Spinal cord (tissue), 9 donors: ENCODE measurements at regions not wholly inside any gene's neighbourhood (a gene's known extent, or its start where the extent isn't known, plus 50 kb on each side); places are given as distances from the start of the nearest gene placed in this dataset.
"Not testable (repeated sequence)": the region's sequence is repeated elsewhere in the genome, so short reads cannot be mapped to it uniquely, and the experiment has no call there.

Experiments used
- DNase-seq, 6 donors: peaks; one replicate each; pipeline versions ENCODE4 v3.0.0 to v3.0.0-alpha.2; 2013 to 2015; ENCODE audit warnings: low spot score in 6 of 6, low read depth in 4 of 6
- H3K27ac ChIP-seq: one replicate; pipeline ENCODE4 v1.5.1; 2013; ENCODE audit warnings: low read depth, low read length, control low read depth
- H3K27me3 ChIP-seq: one replicate; pipeline ENCODE4 v1.6.1; 2013; ENCODE audit warnings: low read length; ENCODE audit not compliant: control insufficient read depth, insufficient read depth
- H3K36me3 ChIP-seq: one replicate; pipeline ENCODE4 v1.6.1; 2013; ENCODE audit warnings: low read length; ENCODE audit not compliant: control insufficient read depth, insufficient read depth
- H3K4me1 ChIP-seq: one replicate; pipeline ENCODE4 v1.6.1; 2013; ENCODE audit warnings: low read length; ENCODE audit not compliant: control insufficient read depth, insufficient read depth
- H3K4me3 ChIP-seq: one replicate; pipeline ENCODE4 v1.5.1; 2013; ENCODE audit warnings: low read depth, low read length, control low read depth
- H3K9me3 ChIP-seq: one replicate; pipeline ENCODE4 v1.6.1; 2013; ENCODE audit warnings: low read length; ENCODE audit not compliant: control insufficient read depth, insufficient read depth
- WGBS: methylation state at CpG from one replicate; pipeline ENCODE4 v1.1.5; 2013; ENCODE audit warnings: missing lambda C conversion rate; ENCODE audit not compliant: insufficient coverage; 5-methylcytosine and 5-hydroxymethylcytosine counted together
- donor health status: healthy.

GRCh38 chr10:111316722-111317212, 239.9 kb downstream of the ADRA2A start:
- Histone ChIP-seq H3K9me3 (no peaks in the 10 kb centered on the region), H3K4me3 (no peak overlapping the region), H3K27me3 (no peaks in the 10 kb centered on the region), H3K4me1 (no peaks in the 10 kb centered on the region), H3K36me3 (no peaks in the 10 kb centered on the region), H3K27ac (no peak overlapping the region)
- peak in 4 of 6 donors; percentile 11 to 79 (median 32) for DNase-seq
- WGBS: 15% methylated on average over 2 of the region's 4 CpGs

- no peak overlapping the region for H3K4me3 ChIP-seq
- H3K27ac ChIP-seq: no peak overlapping the region
- no peaks in the 10 kb centered on the region for H3K27me3 ChIP-seq
- H3K4me1 ChIP-seq: no peaks in the 10 kb centered on the region
- no peak for DNase-seq
- no peaks in the 10 kb centered on the region for H3K36me3 ChIP-seq
- no peaks in the 10 kb centered on the region for H3K9me3 ChIP-seq
Observed at GRCh38 chr10:111319866-111320265, 243.0 kb downstream of the ADRA2A start.

GRCh38 chr10:111323389-111323966, 246.6 kb downstream of the ADRA2A start:
- Histone ChIP-seq H3K4me1 (no peaks in the 10 kb centered on the region), H3K36me3 (no peaks in the 10 kb centered on the region), H3K27me3 (no peaks in the 10 kb centered on the region), H3K4me3 (no peak overlapping the region), H3K27ac (no peak overlapping the region), H3K9me3 (no peaks in the 10 kb centered on the region)
- no peak for DNase-seq
- no CpG with 5 or more reads among the region's 3 CpGs for whole genome bisulfite sequencing

GRCh38 chr10:111332174-111332573, 255.3 kb downstream of the ADRA2A start:
- not testable (repeated sequence) for H3K36me3 ChIP-seq, DNase-seq, H3K27ac ChIP-seq, H3K9me3 ChIP-seq, H3K4me3 ChIP-seq, H3K4me1 ChIP-seq, H3K27me3 ChIP-seq
- no CpG with 5 or more reads among the region's 1 CpG for WGBS

GRCh38 chr10:111335826-111336225, 259.0 kb downstream of the ADRA2A start:
- Histone ChIP-seq H3K9me3 (no peaks in the 10 kb centered on the region), H3K4me1 (no peaks in the 10 kb centered on the region), H3K36me3 (no peaks in the 10 kb centered on the region), H3K27me3 (no peaks in the 10 kb centered on the region), H3K27ac (no peak overlapping the region), H3K4me3 (no peak overlapping the region)
- DNase-seq: peak in 1 of 6 donors; percentile 34
- WGBS: 83% methylated on average over 1 of the region's 2 CpGs

GRCh38 chr10:111338035-111338434, 261.2 kb downstream of the ADRA2A start:
- H3K27me3 ChIP-seq: no peaks in the 10 kb centered on the region
- no peaks in the 10 kb centered on the region for H3K36me3 ChIP-seq
- DNase-seq: no peak
- no peak overlapping the region for H3K27ac ChIP-seq
- H3K4me1 ChIP-seq: no peaks in the 10 kb centered on the region
- H3K9me3 ChIP-seq: no peaks in the 10 kb centered on the region
- H3K4me3 ChIP-seq: no peak overlapping the region
- no CpG with 5 or more reads among the region's 1 CpG for WGBS

GRCh38 chr10:111338805-111339204, 262.0 kb downstream of the ADRA2A start:
- no peaks in the 10 kb centered on the region for H3K4me1 ChIP-seq
- no peaks in the 10 kb centered on the region for H3K27me3 ChIP-seq
- no peak overlapping the region for H3K27ac ChIP-seq
- no peaks in the 10 kb centered on the region for H3K36me3 ChIP-seq
- no CpG with 5 or more reads among the region's 5 CpGs for WGBS
- DNase-seq: peak in 1 of 6 donors; percentile 68
- H3K4me3 ChIP-seq: no peak overlapping the region
- H3K9me3 ChIP-seq: no peaks in the 10 kb centered on the region

GRCh38 chr10:111344804-111345203, 268.0 kb downstream of the ADRA2A start:
- Histone ChIP-seq H3K4me3 (no peak overlapping the region), H3K9me3 (no peaks in the 10 kb centered on the region), H3K4me1 (no peaks in the 10 kb centered on the region), H3K36me3 (no peaks in the 10 kb centered on the region), H3K27me3 (no peaks in the 10 kb centered on the region), H3K27ac (no peak overlapping the region)
- WGBS: no CpG with 5 or more reads among the region's 3 CpGs
- DNase-seq: peak in 1 of 6 donors; percentile 49

GRCh38 chr10:111347386-111348013, 270.7 kb downstream of the ADRA2A start:
- no peak overlapping the region for H3K4me3 ChIP-seq
- no peak overlapping the region for H3K27ac ChIP-seq
- no peaks in the 10 kb centered on the region for H3K36me3 ChIP-seq
- no peak for DNase-seq
- no peaks in the 10 kb centered on the region for H3K9me3 ChIP-seq
- no peaks in the 10 kb centered on the region for H3K27me3 ChIP-seq
- WGBS: 86% methylated on average over 2 of the region's 6 CpGs
- no peaks in the 10 kb centered on the region for H3K4me1 ChIP-seq

GRCh38 chr10:111348076-111348475, 271.2 kb downstream of the ADRA2A start:
- H3K9me3 ChIP-seq: no peaks in the 10 kb centered on the region
- H3K27me3 ChIP-seq: no peaks in the 10 kb centered on the region
- 90% methylated on average over 2 of the region's 4 CpGs for WGBS
- H3K4me1 ChIP-seq: no peaks in the 10 kb centered on the region
- H3K4me3 ChIP-seq: no peak overlapping the region
- H3K36me3 ChIP-seq: no peaks in the 10 kb centered on the region
- H3K27ac ChIP-seq: no peak overlapping the region
- DNase-seq: peak in 1 of 6 donors; percentile 13
